HG02588 (cell line): ENCODE measurements at regions not wholly inside any gene's neighbourhood (a gene's known extent, or its start where the extent isn't known, plus 50 kb on each side); places are given as distances from the start of the nearest gene placed in this dataset.
"Not testable (repeated sequence)": the region's sequence is repeated elsewhere in the genome, so short reads cannot be mapped to it uniquely, and the experiment has no call there.

Experiments
- ATAC-seq: cut with Tn5 transposase; IDR thresholded peaks from one replicate; pipeline ENCODE4 v1.9.1; 2021; ENCODE audit warnings: mild to moderate bottlenecking, moderate library complexity; ENCODE audit not compliant: unreplicated experiment

DNA sequence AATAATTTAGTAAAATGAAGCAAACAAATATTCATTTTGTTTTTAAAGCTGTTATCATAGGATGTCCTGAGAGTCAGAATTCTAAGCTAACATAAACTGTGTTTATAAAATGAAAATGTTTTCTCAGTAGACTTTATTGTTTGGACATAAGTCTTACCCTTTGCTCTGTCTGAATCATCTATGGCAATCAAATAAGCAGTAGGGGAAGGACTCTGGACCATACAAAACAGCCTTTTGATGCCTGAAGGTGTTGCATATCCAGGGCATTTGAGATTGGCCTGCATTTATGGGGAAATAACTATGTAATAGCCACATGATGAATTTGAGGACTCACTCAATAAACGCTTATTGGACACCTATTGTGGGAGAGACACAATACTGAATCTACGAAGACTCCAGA lies 123.0 kb upstream of the ATP5MC3 start:
- no peak for ATAC-seq

DNA sequence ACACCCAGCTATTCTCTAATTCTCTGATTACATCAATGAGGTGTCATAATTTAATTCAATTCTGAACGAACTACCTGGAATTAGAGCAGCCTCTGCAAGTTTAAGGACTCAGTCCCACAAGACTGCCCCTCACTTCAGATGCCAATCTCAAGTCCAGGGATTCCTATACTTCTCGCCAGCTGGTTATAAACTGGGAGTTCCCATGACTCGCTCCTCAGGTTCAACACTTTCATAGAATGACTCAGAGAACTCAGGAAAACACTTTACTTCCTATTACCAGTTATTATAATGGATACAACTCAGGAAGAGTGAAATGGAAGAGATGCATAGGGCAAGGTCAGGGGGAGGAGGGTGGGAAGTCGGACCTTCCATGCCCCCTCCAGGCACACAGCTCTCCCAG lies 112.3 kb upstream of the ATP5MC3 start:
- ATAC-seq, result no peak

DNA sequence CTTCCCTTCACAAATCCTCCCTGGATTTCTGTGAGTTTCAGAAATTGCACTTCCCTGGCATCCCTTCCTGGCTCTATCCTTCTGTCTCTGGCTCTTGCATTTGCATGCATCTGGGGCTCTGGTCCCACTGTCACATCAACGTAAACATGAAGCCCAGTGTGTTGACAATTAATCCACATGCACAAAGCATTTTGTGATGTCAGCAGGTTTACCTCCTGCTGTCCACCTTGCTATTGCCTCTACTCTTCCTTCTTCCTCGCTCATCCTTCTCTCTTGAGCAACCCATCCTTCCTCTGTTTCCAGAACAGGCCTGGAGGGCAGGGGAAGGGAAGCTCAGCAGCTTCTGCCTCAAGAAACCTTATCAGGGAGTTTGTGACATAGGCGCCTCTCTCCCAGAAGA lies 111.7 kb upstream of the ATP5MC3 start:
- ATAC-seq, result no peak

DNA sequence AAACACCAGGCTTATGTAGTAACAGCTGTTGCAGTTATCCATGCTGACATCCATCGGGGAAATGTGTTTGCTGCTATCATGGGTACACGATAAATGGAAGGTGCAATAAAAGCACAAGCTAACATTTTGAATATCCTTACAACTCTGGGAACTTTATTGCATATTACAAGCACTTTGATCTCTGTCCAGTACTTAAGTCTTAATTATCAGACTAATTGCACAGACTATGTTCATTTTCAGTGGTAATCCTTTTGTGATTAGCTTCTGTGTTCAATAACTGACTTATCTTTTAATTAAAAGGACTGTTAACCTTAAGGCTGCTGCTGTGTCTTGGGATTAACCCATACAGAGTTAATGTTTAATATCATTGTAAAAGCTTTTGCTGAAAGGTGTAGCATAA lies 101.4 kb upstream of the ATP5MC3 start:
- ATAC-seq, result no peak

DNA sequence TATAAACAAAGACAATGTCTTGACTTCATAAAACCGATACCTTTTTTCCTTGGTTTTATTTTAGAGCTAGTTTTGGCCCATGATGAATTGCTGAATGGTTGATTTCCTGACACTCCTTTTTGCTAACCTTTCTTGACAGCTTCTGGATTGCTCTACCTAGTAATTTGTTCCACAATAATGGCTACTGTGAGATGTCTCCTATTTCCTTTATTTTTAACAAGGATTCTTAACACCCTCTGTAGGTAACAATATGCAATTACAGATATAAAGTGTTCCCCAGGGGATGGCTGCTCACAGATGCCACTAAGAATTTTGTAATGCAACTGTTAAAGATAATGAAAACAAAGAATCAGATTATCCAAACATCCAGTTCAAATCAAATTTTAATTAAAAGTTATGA lies 100.8 kb upstream of the ATP5MC3 start:
- ATAC-seq, result no peak

- no peak for ATAC-seq
Observed at GRCh38 chr2:175277772-175278171, 96.3 kb upstream of the ATP5MC3 start.

- no peak for ATAC-seq
Observed at GRCh38 chr2:175275539-175275938, 94.0 kb upstream of the ATP5MC3 start.

- no peak for ATAC-seq
Observed at GRCh38 chr2:175259164-175259563, 77.7 kb upstream of the ATP5MC3 start.

- no peak for ATAC-seq
Observed at GRCh38 chr2:175256806-175257585, 75.5 kb upstream of the ATP5MC3 start.

- ATAC-seq, result not testable (repeated sequence)
Observed at GRCh38 chr2:175256391-175256790, 74.9 kb upstream of the ATP5MC3 start.

DNA sequence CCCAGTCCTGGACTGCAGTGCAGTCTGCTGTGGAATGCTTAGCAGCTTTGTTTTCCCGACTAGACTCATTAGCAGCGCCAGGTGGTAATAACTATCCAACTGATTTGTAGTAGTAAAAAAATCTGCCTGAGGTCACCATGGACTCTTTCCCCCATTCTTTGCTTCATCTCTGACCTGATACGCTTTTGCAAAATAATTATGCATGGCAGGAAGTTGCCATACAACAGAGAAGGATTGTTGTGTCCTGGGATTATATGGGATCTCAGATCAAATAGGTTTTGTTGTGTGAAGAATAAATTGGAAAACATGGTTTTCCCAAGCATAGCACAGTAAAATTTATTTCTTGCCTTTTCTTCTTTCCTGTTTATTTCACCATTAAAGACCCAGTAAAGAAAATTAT lies 72.4 kb upstream of the ATP5MC3 start:
- no peak for ATAC-seq

DNA sequence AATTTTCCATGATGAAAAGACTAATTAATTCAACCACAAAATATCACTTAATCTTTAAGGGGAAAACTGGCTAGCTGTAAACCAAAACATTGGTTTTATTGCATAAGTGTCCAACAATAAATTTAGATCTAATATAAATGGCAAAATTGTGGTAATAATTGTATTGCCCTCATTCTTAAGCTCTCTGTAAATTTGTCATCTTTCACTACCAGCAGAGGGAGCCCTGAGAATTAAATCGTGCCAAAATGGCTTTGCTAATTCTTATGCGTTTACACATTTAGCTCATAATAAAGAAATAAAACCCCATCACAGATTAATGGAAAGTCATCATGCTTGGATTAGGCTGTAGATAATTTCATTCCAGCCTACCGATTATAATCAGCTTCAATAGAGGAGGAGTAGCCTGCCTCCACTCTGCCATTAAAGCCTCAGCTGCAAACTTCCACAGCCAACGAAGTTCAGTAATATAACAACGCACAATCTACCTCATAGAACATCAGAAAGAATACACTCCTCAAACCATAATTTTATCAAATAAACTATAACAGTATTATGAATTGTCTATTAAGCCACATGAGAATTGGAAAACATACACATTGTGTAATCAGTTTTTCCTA lies 70.0 kb upstream of the ATP5MC3 start:
- no peak for ATAC-seq

- no peak for ATAC-seq
Observed at GRCh38 chr2:175247159-175247558, 65.6 kb upstream of the ATP5MC3 start.

DNA sequence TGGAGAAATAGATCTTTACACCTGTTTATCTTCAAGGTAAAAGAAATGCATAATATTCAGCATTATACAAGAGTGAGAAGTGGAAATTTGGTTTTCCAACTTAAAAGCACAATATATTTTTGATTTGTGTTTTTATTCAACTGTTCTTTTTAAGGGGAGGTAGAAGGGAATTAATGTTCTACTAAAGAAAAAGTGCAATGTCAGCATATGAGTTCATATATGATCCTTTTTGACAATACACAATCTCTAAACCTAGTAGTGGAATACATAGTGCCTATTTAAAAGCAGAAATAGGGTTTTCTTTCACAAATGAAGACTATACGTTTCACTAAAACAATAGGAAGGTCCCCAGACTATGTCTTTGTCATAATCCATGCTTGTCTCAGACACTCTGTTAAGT lies 63.2 kb upstream of the ATP5MC3 start:
- ATAC-seq, result no peak

DNA sequence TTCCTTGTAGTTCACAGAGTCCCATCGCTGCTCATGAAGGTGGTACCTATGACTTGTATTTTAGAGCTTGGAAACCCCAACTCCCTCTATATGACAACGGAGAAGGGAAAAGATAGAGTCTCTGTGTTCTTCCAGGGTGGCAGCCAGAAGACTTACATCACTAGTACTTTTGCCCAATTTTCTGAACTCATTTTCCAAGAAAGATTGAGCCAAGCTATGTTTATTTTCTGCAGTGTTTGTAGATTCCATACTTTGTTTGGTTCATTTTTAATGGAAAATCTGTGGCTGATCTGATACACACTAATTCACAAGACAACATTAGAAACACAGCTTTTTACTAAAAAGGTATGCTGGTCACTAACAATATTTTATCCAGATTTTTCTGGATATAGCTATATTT lies 60.2 kb upstream of the ATP5MC3 start:
- ATAC-seq, result no peak

DNA sequence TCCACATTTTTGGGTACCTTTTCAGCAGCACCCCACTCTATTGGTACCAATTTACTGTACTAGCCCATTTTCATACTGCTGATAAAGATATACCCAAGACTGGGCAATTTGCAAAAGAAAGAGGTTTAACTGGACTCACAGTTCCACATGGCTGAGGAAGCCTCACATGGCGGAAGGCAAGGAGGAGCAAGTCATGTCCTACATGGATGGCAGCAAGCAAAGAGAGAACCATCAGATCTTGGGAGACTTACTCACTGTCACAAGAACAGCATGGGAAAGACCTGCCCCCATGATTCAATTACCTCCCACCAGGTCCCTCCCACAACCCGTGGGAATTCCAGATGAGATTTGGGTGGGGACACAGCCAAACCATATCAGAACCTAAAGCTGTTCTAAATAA lies 58.5 kb upstream of the ATP5MC3 start:
- not testable (repeated sequence) for ATAC-seq

GRCh38 chr2:175236930-175237329 lies 55.4 kb upstream of the ATP5MC3 start:
- ATAC-seq, result no peak

- ATAC-seq, result no peak
Observed at GRCh38 chr2:175234650-175235049, 53.1 kb upstream of the ATP5MC3 start.

GRCh38 chr2:175234153-175234552 lies 52.6 kb upstream of the ATP5MC3 start:
- no peak for ATAC-seq

DNA sequence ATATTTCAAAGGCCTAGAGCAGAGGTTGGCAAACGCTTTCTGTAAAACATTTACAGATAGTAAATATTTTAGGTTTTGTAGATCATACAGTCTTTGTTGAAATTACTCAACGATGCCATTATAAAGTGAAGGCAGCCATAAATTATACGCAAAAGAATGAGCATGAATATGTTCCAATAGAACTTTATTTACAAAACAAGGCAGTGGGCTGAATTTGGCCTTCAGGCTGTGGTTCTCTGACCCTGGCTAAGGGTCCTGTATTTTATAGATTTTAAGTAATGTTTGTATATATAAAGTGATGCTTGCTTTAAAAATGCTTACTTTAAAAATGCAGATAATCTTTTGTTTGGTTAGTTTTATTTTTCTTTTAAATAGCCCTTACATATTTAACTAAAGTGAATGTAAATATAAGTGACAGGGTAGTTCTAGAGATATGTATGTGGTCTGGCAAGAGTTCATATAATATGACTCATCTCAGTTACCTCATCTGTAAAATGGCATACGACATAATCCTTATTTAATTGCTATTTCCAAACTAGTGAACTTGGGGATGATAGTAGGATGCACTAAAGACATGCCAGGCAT lies 51.7 kb upstream of the ATP5MC3 start:
- ATAC-seq, result no peak
